ENCODE measurements at regions not wholly inside any gene's neighbourhood (a gene's known extent, or its start where the extent isn't known, plus 50 kb on each side); places are given as distances from the start of the nearest gene placed in this dataset.

DNA sequence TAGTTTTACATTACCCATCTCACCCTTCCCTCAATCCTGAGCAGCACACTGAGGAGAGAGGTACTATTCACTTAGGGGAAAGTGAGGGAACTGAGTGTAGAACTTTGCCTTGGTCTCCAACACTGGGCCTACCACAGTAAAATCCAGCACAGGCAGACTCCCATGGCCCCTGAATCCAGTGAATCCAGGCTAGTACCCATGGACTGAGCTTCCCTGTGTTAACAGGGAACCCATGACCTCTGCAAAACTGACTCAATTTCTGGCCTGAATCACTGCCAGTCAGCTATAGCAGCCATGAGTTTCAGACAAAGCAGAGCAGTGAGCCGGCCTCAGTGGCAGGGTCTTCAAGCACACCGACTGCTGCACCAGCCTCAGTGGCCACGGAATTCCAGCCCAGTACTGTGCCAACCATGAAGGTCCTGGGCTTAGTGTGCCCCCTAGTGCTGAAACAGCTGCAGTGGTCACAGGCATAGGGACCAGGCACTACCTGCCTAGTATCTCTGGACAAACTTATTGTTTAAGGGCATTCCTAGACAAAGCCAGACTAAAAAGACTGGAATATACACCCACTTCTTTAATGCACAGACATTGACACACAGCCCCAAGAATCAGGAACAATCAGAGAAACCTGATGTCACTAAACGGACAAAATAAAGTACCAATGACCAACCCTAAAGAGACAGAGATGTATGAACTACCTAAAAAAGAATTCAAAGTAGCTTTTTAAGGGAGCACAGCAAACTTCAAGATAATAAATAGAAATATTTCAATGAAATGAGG, 127.4 kb upstream of the RPL34 start:
- peak in 2 of 3 donors; percentile 52 to 55 for DNase-seq
- Histone ChIP-seq H3K36me3 (no peaks in the 10 kb centered on the region), H3K27ac (no peak overlapping the region), H3K9me3 (peaks cover 0 to 6% (median 0%) of the 10 kb centered on the region in 4 donors), H3K4me1 (no peaks in the 10 kb centered on the region), H3K4me3 (no peak overlapping the region), H3K27me3 (no peaks in the 10 kb centered on the region)
- TF ChIP-seq POLR2A (IDR thresholded peaks at IDR 0.05) = no peak
- TF ChIP-seq, protein P1, sequence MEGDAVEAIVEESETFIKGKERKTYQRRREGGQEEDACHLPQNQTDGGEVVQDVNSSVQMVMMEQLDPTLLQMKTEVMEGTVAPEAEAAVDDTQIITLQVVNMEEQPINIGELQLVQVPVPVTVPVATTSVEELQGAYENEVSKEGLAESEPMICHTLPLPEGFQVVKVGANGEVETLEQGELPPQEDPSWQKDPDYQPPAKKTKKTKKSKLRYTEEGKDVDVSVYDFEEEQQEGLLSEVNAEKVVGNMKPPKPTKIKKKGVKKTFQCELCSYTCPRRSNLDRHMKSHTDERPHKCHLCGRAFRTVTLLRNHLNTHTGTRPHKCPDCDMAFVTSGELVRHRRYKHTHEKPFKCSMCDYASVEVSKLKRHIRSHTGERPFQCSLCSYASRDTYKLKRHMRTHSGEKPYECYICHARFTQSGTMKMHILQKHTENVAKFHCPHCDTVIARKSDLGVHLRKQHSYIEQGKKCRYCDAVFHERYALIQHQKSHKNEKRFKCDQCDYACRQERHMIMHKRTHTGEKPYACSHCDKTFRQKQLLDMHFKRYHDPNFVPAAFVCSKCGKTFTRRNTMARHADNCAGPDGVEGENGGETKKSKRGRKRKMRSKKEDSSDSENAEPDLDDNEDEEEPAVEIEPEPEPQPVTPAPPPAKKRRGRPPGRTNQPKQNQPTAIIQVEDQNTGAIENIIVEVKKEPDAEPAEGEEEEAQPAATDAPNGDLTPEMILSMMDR (IDR thresholded peaks at IDR 0.05) = peak in 4 of 6 experiments; percentile 22 to 55 (median 46)

DNA sequence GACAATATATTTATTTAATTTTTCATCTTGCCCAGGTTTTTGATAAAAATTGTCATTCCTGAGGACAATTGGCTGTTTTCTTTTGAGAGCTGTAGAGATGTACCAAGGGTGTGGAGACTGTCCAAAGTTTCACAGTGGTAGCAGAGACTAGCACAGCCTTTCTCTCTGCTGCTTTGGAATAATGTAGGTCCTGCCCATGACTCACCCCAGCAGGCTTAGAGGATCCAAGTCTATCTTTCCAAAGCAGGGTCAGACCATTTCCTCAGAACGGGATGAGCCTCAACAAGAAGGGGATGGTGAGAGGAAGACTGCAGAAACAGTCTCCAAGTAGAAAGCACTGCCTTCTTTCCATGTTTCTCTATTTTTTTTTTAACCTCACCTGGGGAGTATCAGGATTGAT, 131.5 kb upstream of the RPL34 start:
- TF ChIP-seq, protein P1 (IDR thresholded peaks at IDR 0.05) = no peak
- no peak for TF ChIP-seq POLR2A (IDR thresholded peaks at IDR 0.05)
- Histone ChIP-seq H3K4me1 (no peaks in the 10 kb centered on the region), H3K27me3 (no peaks in the 10 kb centered on the region), H3K9me3 (peaks cover 0 to 2% (median 0%) of the 10 kb centered on the region in 4 donors), H3K4me3 (no peak overlapping the region), H3K36me3 (no peaks in the 10 kb centered on the region), H3K27ac (no peak overlapping the region)
- DNase-seq = no peak

DNA sequence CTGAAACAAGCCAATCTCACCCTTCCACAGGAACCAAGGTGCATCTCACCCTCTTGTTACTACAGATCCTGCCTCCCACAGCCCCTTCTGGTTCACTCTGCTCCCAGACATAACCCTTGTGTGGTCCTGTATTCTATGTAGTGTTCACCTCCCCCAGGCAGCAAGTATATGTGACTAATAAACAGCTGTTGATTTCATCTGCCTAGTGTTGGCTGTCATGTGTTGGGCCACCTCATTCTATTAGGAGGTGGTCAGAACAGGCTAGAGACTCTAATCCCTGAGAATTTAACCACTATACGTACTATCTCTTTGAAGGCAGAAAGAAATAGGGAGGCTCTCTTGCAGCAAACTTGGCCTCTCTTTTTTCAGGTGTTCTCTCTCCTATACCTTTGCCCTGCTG, 134.3 kb upstream of the RPL34 start:
- no peaks in the 10 kb centered on the region for H3K9me3 ChIP-seq
- TF ChIP-seq, protein P1 (IDR thresholded peaks at IDR 0.05) = no peak
- TF ChIP-seq POLR2A (IDR thresholded peaks at IDR 0.05) = no peak
- DNase-seq = no peak
- H3K4me3 ChIP-seq = no peak overlapping the region
- H3K4me1 ChIP-seq = no peaks in the 10 kb centered on the region
- H3K27me3 ChIP-seq = no peaks in the 10 kb centered on the region
- H3K27ac ChIP-seq = no peak overlapping the region
- H3K36me3 ChIP-seq = no peaks in the 10 kb centered on the region

DNA sequence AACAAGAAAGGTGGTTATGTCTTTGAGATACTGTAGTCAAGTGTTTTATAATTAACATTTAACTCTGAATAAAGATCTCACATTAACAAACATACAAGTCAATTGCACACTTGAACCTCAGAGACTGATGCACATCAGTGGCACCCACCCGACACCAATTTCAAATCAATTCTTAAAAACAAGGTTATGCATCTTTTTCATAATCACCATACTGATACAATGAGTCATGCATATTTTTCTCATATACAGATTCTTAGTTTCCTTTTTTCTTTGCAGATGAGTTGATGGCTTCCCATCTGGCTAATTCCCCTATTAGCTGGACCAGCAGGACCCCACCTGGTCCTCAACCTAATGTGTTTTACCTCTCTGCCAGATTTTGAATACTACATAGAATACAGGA, 136.2 kb upstream of the RPL34 start:
- DNase-seq = no peak
- Histone ChIP-seq H3K36me3 (no peaks in the 10 kb centered on the region), H3K27me3 (no peaks in the 10 kb centered on the region), H3K9me3 (no peaks in the 10 kb centered on the region), H3K4me3 (no peak overlapping the region), H3K4me1 (no peaks in the 10 kb centered on the region), H3K27ac (no peak overlapping the region)
- TF ChIP-seq, protein P1 (IDR thresholded peaks at IDR 0.05) = no peak
- no peak for TF ChIP-seq POLR2A (IDR thresholded peaks at IDR 0.05)

DNA sequence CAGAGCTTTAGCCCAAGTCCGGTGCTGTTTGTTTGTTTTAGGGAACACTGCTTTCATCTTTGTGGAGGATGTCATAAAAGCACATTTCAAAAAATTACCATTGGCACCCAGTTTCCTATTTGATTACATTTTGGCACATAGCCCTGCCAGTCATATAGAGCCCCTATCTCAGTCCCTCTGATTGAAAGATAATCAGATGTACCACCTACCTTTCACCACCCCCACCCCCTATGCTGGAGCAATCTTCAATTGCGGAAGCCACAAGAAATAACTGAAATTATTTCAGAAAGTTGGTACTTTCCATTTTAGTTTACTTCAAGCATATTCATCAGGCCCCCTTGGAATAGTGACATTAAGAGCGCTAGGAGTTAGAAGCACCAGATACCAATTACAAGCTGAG, 136.7 kb upstream of the RPL34 start:
- no peaks in the 10 kb centered on the region for H3K27me3 ChIP-seq
- H3K4me1 ChIP-seq = no peaks in the 10 kb centered on the region
- no peak overlapping the region for H3K4me3 ChIP-seq
- no peaks in the 10 kb centered on the region for H3K36me3 ChIP-seq
- no peaks in the 10 kb centered on the region for H3K9me3 ChIP-seq
- TF ChIP-seq, protein P1 (IDR thresholded peaks at IDR 0.05) = no peak
- TF ChIP-seq POLR2A (IDR thresholded peaks at IDR 0.05) = no peak
- no peak for DNase-seq
- H3K27ac ChIP-seq = no peak overlapping the region
